Cardiac muscle cell (in vitro differentiated cells and primary cell): ENCODE measurements at regions not wholly inside any gene's neighbourhood (a gene's known extent, or its start where the extent isn't known, plus 50 kb on each side); places are given as distances from the start of the nearest gene placed in this dataset.

Experiments used
- DNase-seq, 2 donors: peaks; one replicate each; pipeline versions ENCODE4 v3.0.0 to v3.0.0-alpha.2; 2010 to 2017; ENCODE audit warnings: low read depth in 1 of 2, low spot score in 1 of 2
- H3K27ac ChIP-seq: fragments of 200-600 bp; sonication (generic); 2 replicates; pipeline ENCODE4 v1.5.1; 2016
- H3K27me3 ChIP-seq: fragments of 200-600 bp; sonication (generic); 2 replicates; pipeline ENCODE4 v1.6.0; 2016; ENCODE audit warnings: control low read depth
- H3K36me3 ChIP-seq: fragments of 200-600 bp; sonication (generic); 2 replicates; pipeline ENCODE4 v1.5.1; 2016; ENCODE audit warnings: control low read depth
- H3K4me1 ChIP-seq: fragments of 200-600 bp; sonication (generic); 2 replicates; pipeline ENCODE4 v1.8.1; 2017; ENCODE audit warnings: low read depth, mild to moderate bottlenecking, mixed run types
- H3K4me3 ChIP-seq: fragments of 200-600 bp; sonication (generic); 2 replicates; pipeline ENCODE4 v1.5.1; 2016; ENCODE audit warnings: mild to moderate bottlenecking
- H3K9me3 ChIP-seq: fragments of 200-600 bp; sonication (generic); 2 replicates; pipeline ENCODE4 v1.5.1; 2017; ENCODE audit warnings: low read depth, mild to moderate bottlenecking, control low read depth
- TF ChIP-seq, protein P1 (sequence below): IDR thresholded peaks from 2 replicates; pipeline ENCODE4 v1.5.1; 2012; ENCODE audit warnings: low read depth, mild to moderate bottlenecking, low read length

DNA sequence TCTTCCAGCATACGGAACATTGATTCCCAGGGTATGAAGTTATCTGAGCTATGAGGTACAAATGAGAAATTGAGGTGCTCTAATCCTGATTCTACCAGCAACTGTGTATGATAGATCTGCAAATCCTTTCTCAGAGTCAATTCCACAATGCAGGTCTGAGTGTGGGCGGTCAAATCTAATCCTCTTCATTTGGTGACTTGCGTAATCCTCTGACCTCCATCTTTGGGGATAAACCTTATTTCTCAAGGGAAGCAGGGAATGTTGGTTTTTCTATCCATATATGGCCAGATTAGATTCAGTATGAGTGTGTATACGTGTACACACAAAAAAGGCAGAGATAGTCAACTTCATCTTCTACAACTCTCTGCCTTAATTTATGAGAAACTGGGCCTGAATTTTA, 348.4 kb upstream of the IL12A start:
- Histone ChIP-seq H3K36me3 (no peaks in the 10 kb centered on the region), H3K4me3 (no peak overlapping the region), H3K27me3 (no peaks in the 10 kb centered on the region), H3K4me1 (no peaks in the 10 kb centered on the region), H3K27ac (no peak overlapping the region), H3K9me3 (no peaks in the 10 kb centered on the region)
- DNase-seq: no peak
- TF ChIP-seq, protein P1, sequence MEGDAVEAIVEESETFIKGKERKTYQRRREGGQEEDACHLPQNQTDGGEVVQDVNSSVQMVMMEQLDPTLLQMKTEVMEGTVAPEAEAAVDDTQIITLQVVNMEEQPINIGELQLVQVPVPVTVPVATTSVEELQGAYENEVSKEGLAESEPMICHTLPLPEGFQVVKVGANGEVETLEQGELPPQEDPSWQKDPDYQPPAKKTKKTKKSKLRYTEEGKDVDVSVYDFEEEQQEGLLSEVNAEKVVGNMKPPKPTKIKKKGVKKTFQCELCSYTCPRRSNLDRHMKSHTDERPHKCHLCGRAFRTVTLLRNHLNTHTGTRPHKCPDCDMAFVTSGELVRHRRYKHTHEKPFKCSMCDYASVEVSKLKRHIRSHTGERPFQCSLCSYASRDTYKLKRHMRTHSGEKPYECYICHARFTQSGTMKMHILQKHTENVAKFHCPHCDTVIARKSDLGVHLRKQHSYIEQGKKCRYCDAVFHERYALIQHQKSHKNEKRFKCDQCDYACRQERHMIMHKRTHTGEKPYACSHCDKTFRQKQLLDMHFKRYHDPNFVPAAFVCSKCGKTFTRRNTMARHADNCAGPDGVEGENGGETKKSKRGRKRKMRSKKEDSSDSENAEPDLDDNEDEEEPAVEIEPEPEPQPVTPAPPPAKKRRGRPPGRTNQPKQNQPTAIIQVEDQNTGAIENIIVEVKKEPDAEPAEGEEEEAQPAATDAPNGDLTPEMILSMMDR: no peak

- no peaks in the 10 kb centered on the region for H3K4me1 ChIP-seq
- TF ChIP-seq, protein P1: no peak
- H3K4me3 ChIP-seq: no peak overlapping the region
- no peak overlapping the region for H3K27ac ChIP-seq
- H3K9me3 ChIP-seq: no peaks in the 10 kb centered on the region
- H3K27me3 ChIP-seq: no peaks in the 10 kb centered on the region
- no peaks in the 10 kb centered on the region for H3K36me3 ChIP-seq
- DNase-seq: no peak
These were observed 345.2 kb upstream of the IL12A start for GRCh38 chr3:159643406-159643805.

DNA sequence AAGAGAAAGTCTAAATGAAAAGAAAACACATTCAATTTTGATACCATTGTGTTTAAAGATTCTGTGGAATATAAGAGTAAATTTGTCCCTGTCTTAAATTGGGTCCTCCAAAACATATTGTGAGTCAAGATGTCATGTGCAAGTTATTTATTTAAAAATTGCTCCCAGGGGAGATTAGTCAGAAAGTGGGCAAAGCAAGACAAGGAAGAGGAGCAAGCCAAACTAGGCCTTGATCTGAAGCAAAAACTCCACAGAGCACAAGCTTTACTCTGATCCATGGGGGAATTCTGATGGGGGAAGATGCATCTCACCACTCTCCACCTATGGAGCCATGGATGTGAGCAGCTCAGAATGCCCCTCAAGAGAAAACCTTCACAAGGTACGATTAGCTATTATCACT, 342.8 kb upstream of the IL12A start:
- no peaks in the 10 kb centered on the region for H3K27me3 ChIP-seq
- no peak overlapping the region for H3K4me3 ChIP-seq
- peaks cover 4% of the 10 kb centered on the region for H3K4me1 ChIP-seq
- H3K9me3 ChIP-seq: no peaks in the 10 kb centered on the region
- H3K27ac ChIP-seq: no peak overlapping the region
- TF ChIP-seq, protein P1: no peak
- H3K36me3 ChIP-seq: no peaks in the 10 kb centered on the region
- no peak for DNase-seq

- no peaks in the 10 kb centered on the region for H3K27me3 ChIP-seq
- TF ChIP-seq, protein P1: no peak
These were observed 338.7 kb upstream of the IL12A start for GRCh38 chr3:159649951-159650350.

DNA sequence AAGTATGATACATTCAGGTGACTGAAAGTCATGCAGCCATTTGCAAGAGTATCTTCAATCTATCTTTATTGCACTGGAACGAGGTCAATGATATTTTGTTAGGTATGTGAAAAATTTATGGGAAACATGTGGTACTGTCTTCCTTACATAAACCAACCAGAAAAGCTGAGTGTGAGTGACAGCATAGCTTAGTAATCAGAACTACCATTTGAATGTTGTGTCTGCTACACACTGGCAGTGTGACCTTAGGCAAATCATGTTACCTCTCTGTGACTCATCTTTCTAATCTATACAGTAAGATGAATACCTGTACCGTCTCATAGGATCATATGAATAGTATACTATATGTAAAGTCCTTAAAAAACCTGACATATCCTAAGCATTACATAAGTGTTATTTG, 337.9 kb upstream of the IL12A start:
- no peak for DNase-seq
- H3K36me3 ChIP-seq: no peaks in the 10 kb centered on the region
- H3K27me3 ChIP-seq: no peaks in the 10 kb centered on the region
- TF ChIP-seq, protein P1: no peak
- no peaks in the 10 kb centered on the region for H3K9me3 ChIP-seq
- H3K27ac ChIP-seq: no peak overlapping the region
- no peak overlapping the region for H3K4me3 ChIP-seq
- peaks cover 28% of the 10 kb centered on the region for H3K4me1 ChIP-seq

More at GRCh38 chr3:159649951-159650350, 338.7 kb upstream of the IL12A start:
- peaks cover 28% of the 10 kb centered on the region for H3K4me1 ChIP-seq
- no peak overlapping the region for H3K4me3 ChIP-seq
- no peaks in the 10 kb centered on the region for H3K36me3 ChIP-seq
- no peak for DNase-seq
- no peak overlapping the region for H3K27ac ChIP-seq
- H3K9me3 ChIP-seq: no peaks in the 10 kb centered on the region

- DNase-seq: no peak
- Histone ChIP-seq H3K9me3 (no peaks in the 10 kb centered on the region), H3K4me1 (peaks cover 28% of the 10 kb centered on the region), H3K27me3 (no peaks in the 10 kb centered on the region), H3K36me3 (no peaks in the 10 kb centered on the region), H3K4me3 (no peak overlapping the region), H3K27ac (no peak overlapping the region)
- TF ChIP-seq, protein P1: no peak
These were observed 336.2 kb upstream of the IL12A start for GRCh38 chr3:159652452-159652851.
